ENCODE measurements at regions not wholly inside any gene's neighbourhood (a gene's known extent, or its start where the extent isn't known, plus 50 kb on each side); places are given as distances from the start of the nearest gene placed in this dataset.

DNA sequence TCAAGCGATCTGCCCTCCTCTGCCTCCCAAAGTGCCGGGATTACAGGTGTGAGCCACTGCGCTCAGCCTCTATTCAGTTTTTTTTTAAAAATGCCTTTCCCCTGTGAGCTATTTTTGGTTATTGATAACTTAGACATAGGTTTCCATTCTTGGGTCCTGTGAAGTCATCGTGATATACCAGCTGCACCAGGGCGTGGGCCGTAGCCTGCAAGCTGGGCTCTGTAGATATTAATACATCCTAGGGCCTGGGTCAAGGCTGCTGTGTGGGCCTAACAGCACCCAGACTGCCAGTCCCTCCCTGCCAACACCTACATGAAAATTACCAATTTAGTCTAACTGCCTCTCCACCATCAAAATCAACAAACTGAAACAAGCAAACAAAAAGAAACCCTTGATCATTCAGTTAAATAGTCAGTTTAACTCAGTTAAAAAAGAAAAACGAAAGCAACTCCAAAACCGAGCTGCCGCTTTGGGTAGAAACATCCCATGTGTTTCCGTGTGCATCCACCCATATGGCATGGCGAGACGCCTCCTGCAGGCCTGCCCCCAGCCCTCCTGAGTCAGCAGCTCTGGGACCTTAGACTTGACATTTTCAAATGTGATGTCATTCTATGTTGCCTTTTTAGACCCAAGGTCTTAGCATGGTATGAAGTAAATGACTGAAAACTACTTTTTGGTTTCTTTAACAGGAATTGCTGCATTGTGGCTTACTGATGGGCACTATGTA lies 330.2 kb downstream of the GLRX3 start:
- DNase-seq = no peak

- no peak for DNase-seq
These were observed 334.1 kb downstream of the GLRX3 start for GRCh38 chr10:130470286-130470685.

- DNase-seq = no peak
These were observed 334.8 kb downstream of the GLRX3 start for GRCh38 chr10:130470973-130471372.

GRCh38 chr10:130471486-130471885 lies 335.3 kb downstream of the GLRX3 start:
- DNase-seq = no peak

DNA sequence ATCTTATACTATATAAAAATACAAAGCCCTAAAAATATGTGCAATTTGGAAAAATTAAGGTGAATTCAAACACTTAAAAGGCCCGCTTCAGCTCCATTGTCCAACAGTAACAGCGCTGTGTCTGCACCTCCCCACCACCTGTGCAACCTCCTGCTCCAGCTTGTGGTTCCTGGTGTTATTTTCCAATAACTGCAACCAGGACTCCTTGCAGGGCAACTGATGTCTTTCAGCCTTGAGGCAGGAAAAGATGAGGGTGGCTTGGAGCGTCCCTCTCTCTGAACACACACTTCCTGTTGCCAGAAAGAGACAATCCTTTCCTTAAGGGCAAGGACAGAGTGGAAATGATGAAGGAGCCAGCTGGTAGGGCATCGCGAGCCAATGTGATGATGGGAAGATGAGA lies 336.0 kb downstream of the GLRX3 start:
- no peak for DNase-seq

DNA sequence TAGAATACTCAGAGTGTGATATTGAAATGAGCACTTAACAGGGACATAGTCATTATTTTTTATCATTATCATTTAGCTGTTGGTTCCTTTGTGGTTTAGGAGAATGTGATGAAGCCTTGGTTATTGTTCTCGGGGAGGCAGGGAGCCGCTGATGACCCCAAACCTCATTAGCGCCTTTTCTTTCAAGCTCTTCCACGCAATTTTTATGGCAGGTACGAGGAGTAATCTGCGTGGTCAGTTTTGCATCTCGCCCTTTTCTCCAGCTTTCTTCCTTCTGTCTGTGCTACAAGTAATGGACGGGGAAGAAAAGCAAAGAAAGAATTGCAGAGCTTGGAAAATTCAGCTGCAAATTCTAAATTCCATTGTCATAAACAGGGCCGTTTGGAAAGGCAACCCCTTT lies 338.4 kb downstream of the GLRX3 start:
- DNase-seq = no peak

DNA sequence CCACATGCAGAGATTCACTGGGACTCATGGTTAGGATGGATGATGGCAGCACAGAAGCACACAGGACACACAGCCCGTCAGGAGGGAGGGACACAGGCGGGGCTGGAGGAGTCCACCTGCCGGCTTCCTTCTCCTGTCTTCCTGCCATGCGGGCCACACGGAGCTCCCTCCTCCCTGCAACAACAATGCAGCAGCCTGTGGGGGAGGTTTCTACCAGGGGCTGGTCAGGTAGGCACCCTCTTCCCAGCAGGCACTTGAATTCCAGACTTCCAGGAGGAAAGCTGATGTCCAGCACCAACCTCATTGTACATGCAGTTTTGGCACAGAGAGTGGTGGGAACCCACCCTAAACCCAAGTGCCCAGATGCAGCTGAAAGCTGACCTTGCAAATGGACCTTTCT lies 341.2 kb downstream of the GLRX3 start:
- no peak for DNase-seq

- no peak for DNase-seq
These were observed 343.0 kb downstream of the GLRX3 start for GRCh38 chr10:130479146-130479545.

GRCh38 chr10:130479926-130480325 lies 343.7 kb downstream of the GLRX3 start:
- no peak for DNase-seq

DNA sequence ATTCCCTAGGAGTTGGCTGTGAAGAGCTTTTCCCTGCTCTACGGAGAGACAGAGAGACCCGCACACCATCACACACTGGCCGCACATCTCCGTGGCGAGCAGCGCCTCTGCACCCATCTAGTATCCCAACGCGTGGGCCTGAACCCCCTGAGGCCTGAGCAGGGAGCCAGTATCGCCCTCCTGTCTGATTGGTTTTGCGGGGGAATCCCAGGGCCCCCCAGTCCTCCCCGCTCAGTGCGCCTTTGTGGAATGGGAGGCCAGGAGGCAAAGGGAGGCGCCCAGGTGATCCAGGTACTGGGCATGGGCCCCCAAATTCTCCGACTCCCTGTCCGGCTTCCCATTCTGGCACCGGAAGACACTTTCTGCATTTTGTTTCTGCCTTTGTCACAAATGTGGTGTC lies 344.3 kb downstream of the GLRX3 start:
- no peak for DNase-seq

DNA sequence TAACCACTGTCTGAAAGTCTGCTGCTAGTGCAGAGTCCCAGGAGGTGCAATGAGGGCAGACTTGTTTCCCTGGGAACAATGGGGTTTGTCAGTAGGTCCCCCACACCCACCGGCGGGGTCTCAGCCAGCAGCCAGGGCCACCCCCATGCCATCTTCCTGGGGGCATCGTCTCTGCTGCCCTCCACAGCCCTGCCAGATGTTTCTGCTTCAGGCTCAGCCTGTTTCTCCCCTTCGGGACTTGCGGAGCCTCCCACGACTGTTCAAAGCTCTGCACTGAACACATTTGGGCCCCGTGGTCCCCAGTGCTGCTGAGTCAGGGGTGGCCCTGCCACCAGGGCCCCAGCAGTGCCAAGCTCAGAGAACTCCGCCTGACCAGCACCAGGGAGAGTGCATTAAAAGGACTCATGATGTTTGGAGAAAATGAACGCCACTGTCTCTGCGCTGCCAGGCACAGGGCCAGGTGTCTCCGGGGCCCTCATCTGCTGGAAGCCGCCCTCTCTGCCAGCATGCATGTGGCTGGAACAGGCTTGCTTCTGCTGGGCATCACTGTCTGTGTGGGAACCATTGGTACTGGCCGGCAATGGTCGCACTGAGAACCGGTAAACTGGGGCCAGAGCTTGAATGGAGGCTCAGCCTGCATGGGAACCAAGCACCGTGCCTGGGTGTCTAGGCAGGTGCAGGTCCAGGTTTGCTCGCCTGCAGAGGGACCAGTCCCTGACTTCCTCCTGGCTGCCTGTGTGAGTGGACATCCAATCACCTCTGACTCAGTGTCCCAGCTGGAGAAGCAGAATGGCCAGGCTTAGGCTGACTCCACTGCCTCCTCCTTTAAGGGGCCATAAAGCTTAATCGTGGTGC lies 345.1 kb downstream of the GLRX3 start:
- DNase-seq = no peak

DNA sequence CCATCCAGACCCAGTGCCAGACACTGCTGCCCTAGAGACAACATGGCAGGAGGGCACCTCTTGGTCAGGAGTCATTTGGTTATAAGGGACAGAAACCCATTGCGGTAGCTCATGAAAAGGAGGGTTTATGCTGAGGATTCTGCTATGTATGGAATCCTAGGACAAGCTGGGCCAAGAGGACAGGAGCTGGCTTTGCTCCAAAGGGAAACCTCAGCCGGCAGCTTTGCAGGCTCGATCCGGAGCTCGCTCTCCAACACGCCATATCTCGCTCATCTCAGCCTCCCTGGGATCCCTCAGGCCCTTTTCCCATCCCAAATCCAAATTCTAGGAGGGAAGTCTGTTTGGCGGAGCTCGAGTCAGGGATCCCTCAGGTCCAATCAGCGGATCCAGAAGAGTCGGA lies 345.7 kb downstream of the GLRX3 start:
- no peak for DNase-seq

GRCh38 chr10:130483691-130484467 lies 347.7 kb downstream of the GLRX3 start:
- peak; percentile 10 for DNase-seq

- no peak for DNase-seq
These were observed 348.4 kb downstream of the GLRX3 start for GRCh38 chr10:130484468-130485180.

DNA sequence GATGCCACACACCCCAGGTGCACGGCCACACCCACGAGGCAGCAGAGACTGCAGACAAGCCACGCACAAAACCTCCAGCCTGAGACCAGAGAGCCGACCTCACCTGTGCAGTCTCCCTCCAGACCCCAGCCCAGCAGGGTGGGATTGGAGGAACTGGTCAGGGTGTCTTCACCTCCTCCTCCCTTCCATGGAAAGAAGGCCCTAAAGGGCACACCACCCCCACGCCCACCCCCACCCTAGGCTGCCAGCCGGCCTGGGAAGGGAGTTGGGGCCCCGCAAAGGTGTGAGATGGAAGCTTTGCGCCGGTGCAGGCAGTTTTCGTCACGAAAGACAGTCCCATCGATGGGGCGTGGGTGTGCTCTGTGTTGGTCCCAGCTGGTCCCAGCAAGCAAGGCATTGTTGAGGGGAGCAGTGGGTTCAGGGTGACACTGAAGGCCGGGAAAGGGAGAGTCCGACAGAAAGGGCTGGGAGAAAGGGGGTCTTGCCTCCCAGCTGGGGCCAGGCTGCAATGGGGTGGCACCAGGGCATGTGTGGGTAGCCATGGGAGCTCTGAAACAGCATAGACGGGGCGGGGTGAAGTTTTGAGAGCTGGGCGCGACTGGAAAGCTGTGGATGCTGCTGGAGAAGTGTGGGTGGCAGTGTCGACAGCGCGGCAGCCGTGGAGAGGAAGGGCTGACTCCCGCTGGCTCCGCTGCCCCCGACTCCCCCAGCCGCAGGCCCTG lies 349.2 kb downstream of the GLRX3 start:
- no peak for DNase-seq

GRCh38 chr10:130485958-130486895 lies 350.0 kb downstream of the GLRX3 start:
- DNase-seq = no peak

DNA sequence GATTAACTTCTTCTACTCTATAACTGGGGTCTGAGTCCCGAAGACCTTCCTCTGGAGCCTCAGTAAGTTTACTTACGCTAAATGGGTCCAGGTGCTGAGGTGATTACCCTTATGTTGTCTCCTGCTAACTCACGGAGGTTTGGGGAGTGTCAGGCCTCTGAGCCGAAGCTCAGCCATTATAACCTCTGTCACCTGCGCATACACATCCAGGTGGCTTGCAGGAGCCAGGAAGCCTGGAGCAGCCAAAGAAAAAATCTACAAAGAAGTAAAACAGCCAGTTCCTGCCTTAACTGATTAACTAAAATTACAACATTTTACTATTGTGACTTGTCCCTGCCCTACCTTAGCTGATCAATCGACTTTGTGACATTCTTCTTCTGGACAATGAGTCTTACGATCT lies 350.7 kb downstream of the GLRX3 start:
- no peak for DNase-seq

DNA sequence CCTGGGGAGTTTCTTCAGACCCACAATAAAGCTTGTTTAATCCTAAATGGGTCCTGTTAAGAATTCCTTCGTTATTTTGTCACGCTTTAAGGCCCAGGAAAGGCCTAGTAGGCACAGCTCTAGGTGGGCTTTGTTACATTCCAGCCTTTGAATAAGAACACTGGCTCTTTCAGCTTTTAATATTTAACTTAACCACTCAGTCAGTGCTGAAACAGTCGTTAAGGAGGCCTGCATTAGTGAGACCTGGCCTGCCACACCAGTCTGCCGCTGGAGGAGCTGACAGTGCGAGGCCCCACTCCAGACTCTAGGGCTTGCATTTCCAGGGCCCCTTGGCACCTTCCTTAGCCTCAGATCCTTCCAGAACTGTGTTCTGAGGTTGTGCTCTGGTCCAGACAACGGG lies 351.4 kb downstream of the GLRX3 start:
- no peak for DNase-seq

- DNase-seq = no peak
These were observed 353.7 kb downstream of the GLRX3 start for GRCh38 chr10:130489891-130490290.

GRCh38 chr10:130491011-130491692 lies 355.0 kb downstream of the GLRX3 start:
- DNase-seq = no peak

DNA sequence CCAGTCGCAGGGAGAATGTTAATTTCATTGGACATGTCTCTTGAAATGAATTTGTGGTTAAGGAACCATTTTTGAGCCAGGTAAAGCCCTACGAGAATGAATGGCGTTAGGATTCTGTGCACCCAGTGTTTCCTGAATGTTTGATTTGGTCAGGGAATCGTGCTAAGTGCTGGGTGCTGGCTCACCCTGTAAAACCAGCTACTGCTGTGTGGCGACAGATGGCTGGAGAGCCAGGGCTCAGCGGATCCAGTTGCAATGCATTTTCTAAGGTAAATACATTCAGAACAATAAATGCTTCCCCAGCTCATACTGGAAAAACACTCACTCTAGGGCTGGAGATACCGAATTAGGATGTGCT lies 355.5 kb downstream of the GLRX3 start:
- peak; percentile 57 for DNase-seq
